GM23248 (cell line): ENCODE measurements at regions not wholly inside any gene's neighbourhood (a gene's known extent, or its start where the extent isn't known, plus 50 kb on each side); places are given as distances from the start of the nearest gene placed in this dataset.
"Not testable (repeated sequence)": the region's sequence is repeated elsewhere in the genome, so short reads cannot be mapped to it uniquely, and the experiment has no call there.

Experiments
- DNase-seq: peaks from one replicate; pipeline ENCODE4 v3.0.0-alpha.2; 2015
- H2AFZ ChIP-seq: fragments of 200-600 bp; sonication (generic); 2 replicates; pipeline ENCODE4 v1.6.1; 2016; ENCODE audit warnings: antibody characterized with exemption
- H3F3A ChIP-seq: fragments of 200-600 bp; sonication (generic); 2 replicates; pipeline ENCODE4 v1.6.1; 2016; ENCODE audit warnings: mild to moderate bottlenecking, antibody characterized with exemption, mixed run types; ENCODE audit not compliant: insufficient read depth
- H3K27ac ChIP-seq: fragments of 200-600 bp; sonication (generic); 2 replicates; pipeline ENCODE4 v1.5.1; 2016; ENCODE audit warnings: mild to moderate bottlenecking
- H3K27me3 ChIP-seq: fragments of 200-600 bp; sonication (generic); replicated peaks from 2 replicates; pipeline ENCODE4 v1.6.1; 2016; ENCODE audit warnings: mild to moderate bottlenecking; ENCODE audit not compliant: insufficient read depth
- H3K36me3 ChIP-seq: fragments of 200-600 bp; sonication (generic); 2 replicates; pipeline ENCODE4 v1.6.1; 2016; ENCODE audit warnings: low read depth, mild to moderate bottlenecking
- H3K4me1 ChIP-seq: fragments of 200-600 bp; sonication (generic); 2 replicates; pipeline ENCODE4 v1.6.1; 2016; ENCODE audit warnings: mild to moderate bottlenecking; ENCODE audit not compliant: insufficient read depth
- H3K4me2 ChIP-seq: fragments of 200-600 bp; sonication (generic); one replicate; pipeline ENCODE4 v1.6.1; 2016; ENCODE audit warnings: mild to moderate bottlenecking; ENCODE audit not compliant: unreplicated experiment
- H3K4me3 ChIP-seq: fragments of 200-600 bp; sonication (generic); 2 replicates; pipeline ENCODE4 v1.5.1; 2016; ENCODE audit warnings: mild to moderate bottlenecking
- H3K79me2 ChIP-seq: fragments of 200-600 bp; sonication (generic); 2 replicates; pipeline ENCODE4 v1.6.1; 2016; ENCODE audit warnings: mild to moderate bottlenecking; ENCODE audit not compliant: insufficient read depth
- H3K9ac ChIP-seq: fragments of 200-600 bp; sonication (generic); 2 replicates; pipeline ENCODE4 v1.6.1; 2016; ENCODE audit warnings: mild to moderate bottlenecking
- H3K9me2 ChIP-seq: fragments of 200-600 bp; sonication (generic); 2 replicates; pipeline ENCODE4 v1.6.1; 2016; ENCODE audit warnings: mixed run types, mild to moderate bottlenecking, moderate library complexity; ENCODE audit not compliant: insufficient read depth
- H3K9me3 ChIP-seq: fragments of 200-600 bp; sonication (generic); one replicate; pipeline ENCODE4 v1.6.1; 2017; ENCODE audit warnings: low read depth
- H4K20me1 ChIP-seq: fragments of 200-600 bp; sonication (generic); 2 replicates; pipeline ENCODE4 v1.6.0; 2016; ENCODE audit not compliant: insufficient read depth
- EZH2 ChIP-seq: fragments of 200-600 bp; sonication (generic); IDR thresholded peaks from 2 replicates; pipeline ENCODE4 v1.6.1; 2018; ENCODE audit warnings: antibody characterized with exemption, mild to moderate bottlenecking; ENCODE audit not compliant: insufficient read depth, poor library complexity, severe bottlenecking
- EZH2phosphoT487 ChIP-seq: fragments of 200-600 bp; sonication (generic); IDR thresholded peaks from 2 replicates; pipeline ENCODE4 v1.6.1; 2018; ENCODE audit warnings: antibody characterized with exemption, moderate library complexity, mild to moderate bottlenecking, low read depth; ENCODE audit not compliant: insufficient read depth
- WGBS, 2 experiments: methylation state at CpG; one replicate each; pipeline ENCODE4 v1.1.6; 2015 to 2017; ENCODE audit warnings: low lambda C conversion rate in 2 of 2, low coverage in 1 of 2; ENCODE audit errors: missing lambda C conversion rate in 2 of 2; 5-methylcytosine and 5-hydroxymethylcytosine counted together
- in situ Hi-C: fragments of 300-500 bp; cut with MboI; formaldehyde crosslinking; loops from 2 replicates; pipeline ENCODE4 v1.15.0; 2020

- no peak overlapping the region for H3K4me2 ChIP-seq
- no peaks in the 10 kb centered on the region for H3F3A ChIP-seq
- no peaks in the 10 kb centered on the region for H3K79me2 ChIP-seq
- H3K36me3 ChIP-seq, result no peaks in the 10 kb centered on the region
- H3K9me3 ChIP-seq, result no peaks in the 10 kb centered on the region
- TF ChIP-seq EZH2 (no peak), EZH2phosphoT487 (no peak)
- no peak overlapping the region for H2AFZ ChIP-seq
- no peak overlapping the region for H3K9ac ChIP-seq
- no peak for DNase-seq
- in situ Hi-C loops, result no loop called here
- peaks cover 3% of the 10 kb centered on the region; the same call in 1 of the 2 replicates for H3K27me3 ChIP-seq
- no peak overlapping the region for H3K4me3 ChIP-seq
- H3K4me1 ChIP-seq, result no peaks in the 10 kb centered on the region
- no peak overlapping the region for H3K27ac ChIP-seq
- H4K20me1 ChIP-seq, result no peaks in the 10 kb centered on the region
- H3K9me2 ChIP-seq, result no peaks in the 10 kb centered on the region
These were observed 91.5 kb upstream of the PHF24 start for GRCh38 chr9:34866614-34867013.

- Histone ChIP-seq H2AFZ (no peak overlapping the region), H3K4me1 (no peaks in the 10 kb centered on the region), H3F3A (no peaks in the 10 kb centered on the region), H4K20me1 (no peaks in the 10 kb centered on the region), H3K79me2 (no peaks in the 10 kb centered on the region), H3K9ac (no peak overlapping the region), H3K36me3 (no peaks in the 10 kb centered on the region), H3K4me3 (no peak overlapping the region), H3K9me2 (no peaks in the 10 kb centered on the region), H3K27ac (no peak overlapping the region), H3K4me2 (no peak overlapping the region), H3K27me3 (peaks cover 3% of the 10 kb centered on the region; the same call in 1 of the 2 replicates), H3K9me3 (no peaks in the 10 kb centered on the region)
- no peak for TF ChIP-seq EZH2phosphoT487
- TF ChIP-seq EZH2, result no peak
- no peak for DNase-seq
- in situ Hi-C loops, result no loop called here
- 26 to 30% methylated on average over 1 of the region's 1 CpG for WGBS, 2 experiments
These were observed 94.7 kb upstream of the PHF24 start for GRCh38 chr9:34863426-34863825.

GRCh38 chr9:34862836-34863235, 95.2 kb upstream of the PHF24 start:
- H3K4me3 ChIP-seq, result no peak overlapping the region
- no peak overlapping the region for H3K4me2 ChIP-seq
- no peak overlapping the region for H3K27ac ChIP-seq
- TF ChIP-seq EZH2phosphoT487 (no peak), EZH2 (no peak)
- H3K4me1 ChIP-seq, result no peaks in the 10 kb centered on the region
- no peaks in the 10 kb centered on the region for H3K9me2 ChIP-seq
- no peaks in the 10 kb centered on the region for H3K79me2 ChIP-seq
- no peaks in the 10 kb centered on the region for H4K20me1 ChIP-seq
- H3K36me3 ChIP-seq, result no peaks in the 10 kb centered on the region
- no peaks in the 10 kb centered on the region for H3K9me3 ChIP-seq
- in situ Hi-C loops, result no loop called here
- no peak for DNase-seq
- H3F3A ChIP-seq, result no peaks in the 10 kb centered on the region
- no peak overlapping the region for H2AFZ ChIP-seq
- no peak overlapping the region for H3K9ac ChIP-seq
- peaks cover 2% of the 10 kb centered on the region; the same call in 1 of the 2 replicates for H3K27me3 ChIP-seq

- H3K4me2 ChIP-seq, result no peak overlapping the region
- H3K4me1 ChIP-seq, result no peaks in the 10 kb centered on the region
- H2AFZ ChIP-seq, result no peak overlapping the region
- H3K9me2 ChIP-seq, result no peaks in the 10 kb centered on the region
- no peaks in the 10 kb centered on the region for H3K9me3 ChIP-seq
- no peaks in the 10 kb centered on the region for H3F3A ChIP-seq
- H3K27me3 ChIP-seq, result no peaks in the 10 kb centered on the region; the same call in 1 of the 2 replicates
- no peak for DNase-seq
- H3K36me3 ChIP-seq, result no peaks in the 10 kb centered on the region
- H4K20me1 ChIP-seq, result no peaks in the 10 kb centered on the region
- no peak for TF ChIP-seq EZH2
- TF ChIP-seq EZH2phosphoT487, result no peak
- H3K4me3 ChIP-seq, result no peak overlapping the region
- H3K79me2 ChIP-seq, result no peaks in the 10 kb centered on the region
- H3K9ac ChIP-seq, result no peak overlapping the region
- in situ Hi-C loops, result no loop called here
- no peak overlapping the region for H3K27ac ChIP-seq
- WGBS, 2 experiments, result 0 to 2% methylated on average over 4 of the region's 4 CpGs
These were observed 96.0 kb upstream of the PHF24 start for GRCh38 chr9:34862043-34862442.

GRCh38 chr9:34855016-34855415, 103.1 kb upstream of the PHF24 start:
- H3K36me3 ChIP-seq, H2AFZ ChIP-seq, H3K79me2 ChIP-seq, H3K4me3 ChIP-seq, H3K27ac ChIP-seq, H3K9ac ChIP-seq, DNase-seq, H3K4me2 ChIP-seq, H3K4me1 ChIP-seq, H3K27me3 ChIP-seq, H4K20me1 ChIP-seq, H3F3A ChIP-seq, in situ Hi-C loops, H3K9me3 ChIP-seq, H3K9me2 ChIP-seq: not testable (repeated sequence)
